GM12892 (cell line): ENCODE measurements at regions not wholly inside any gene's neighbourhood (a gene's known extent, or its start where the extent isn't known, plus 50 kb on each side); places are given as distances from the start of the nearest gene placed in this dataset.

ENCODE experiments used
- DNase-seq: peaks from one replicate; pipeline ENCODE4 v3.0.0; 2011; ENCODE audit not compliant: insufficient read length
- FAIRE-seq: peaks from 2 replicates; lab custom pipeline; 2011; peaks lifted over from hg19 to GRCh38; lab: Jason Lieb, UNC
- POLR2A ChIP-seq: IDR thresholded peaks from 2 replicates; pipeline ENCODE4 v1.6.1; 2011; ENCODE audit warnings: low read depth, low read length, control low read depth
- POLR2AphosphoS5 ChIP-seq: IDR thresholded peaks from 2 replicates; pipeline ENCODE4 v1.6.1; 2011; ENCODE audit warnings: low read depth, low read length, control low read depth
- TAF1 ChIP-seq: IDR thresholded peaks from 2 replicates; pipeline ENCODE4 v1.6.1; 2011; ENCODE audit warnings: low read depth, mild to moderate bottlenecking, control low read depth, low read length, borderline replicate concordance

- no peak for DNase-seq
- no peak for FAIRE-seq
- TF ChIP-seq POLR2AphosphoS5 (no peak), TAF1 (no peak), POLR2A (no peak)
Observed at GRCh38 chr10:57996536-57996935, 271.2 kb downstream of the IPMK start.

DNA sequence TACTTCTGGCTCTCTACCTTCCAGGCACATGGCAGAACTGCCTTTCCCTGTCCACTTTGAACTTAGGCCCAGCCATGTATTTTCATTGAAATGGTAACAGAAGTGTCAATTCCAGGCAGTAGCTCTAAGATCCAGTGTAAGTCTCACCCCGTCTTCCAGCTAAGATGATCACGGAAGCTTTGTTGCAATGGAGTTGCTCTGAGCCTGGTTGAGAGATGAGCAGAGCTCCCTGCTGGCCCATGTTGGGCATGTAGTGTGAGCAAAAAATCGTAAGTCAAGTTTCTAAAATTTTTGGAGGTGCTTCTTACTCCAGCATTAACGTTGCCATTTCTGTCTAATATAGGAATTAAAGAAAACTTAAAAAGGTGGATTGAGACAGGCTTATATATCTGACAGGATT lies 274.4 kb downstream of the IPMK start:
- TF ChIP-seq POLR2A (no peak), TAF1 (no peak), POLR2AphosphoS5 (no peak)
- FAIRE-seq, result no peak
- DNase-seq, result no peak

DNA sequence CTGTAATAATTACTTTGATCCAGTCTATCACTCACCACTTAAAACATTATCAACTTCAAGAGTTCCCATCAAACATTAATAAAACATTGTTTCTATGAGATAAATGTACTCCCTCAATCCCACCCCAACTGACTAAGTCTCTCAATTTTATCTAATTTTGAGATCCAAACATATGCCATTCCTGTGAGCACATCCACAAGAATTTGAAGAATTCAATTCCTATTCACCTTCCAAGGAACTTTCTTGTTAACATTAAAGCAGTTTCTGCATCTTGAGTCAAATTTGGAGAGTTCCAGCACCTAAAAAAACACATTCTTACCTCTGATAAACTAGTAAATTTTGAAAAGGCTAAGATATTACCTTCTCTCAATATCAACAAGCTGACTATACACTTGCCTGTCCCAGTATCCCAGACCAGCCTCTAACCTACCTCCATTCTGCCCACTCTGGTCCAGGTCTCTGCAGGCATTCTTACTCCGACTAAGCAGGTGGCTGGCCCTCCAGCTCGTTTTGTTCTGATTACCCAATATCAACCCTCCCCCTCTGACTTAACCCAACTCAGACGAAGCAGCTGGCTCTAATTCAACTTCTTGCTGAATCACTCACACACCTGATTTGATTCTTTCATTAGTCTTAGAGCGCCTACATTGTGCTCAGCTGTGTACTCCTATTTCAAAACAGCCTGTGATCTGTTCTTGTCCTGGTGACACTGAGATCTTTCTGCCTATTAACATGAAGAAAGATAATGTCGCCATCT lies 275.2 kb downstream of the IPMK start:
- DNase-seq, result no peak
- no peak for FAIRE-seq
- TF ChIP-seq TAF1 (no peak), POLR2A (no peak), POLR2AphosphoS5 (no peak)

DNA sequence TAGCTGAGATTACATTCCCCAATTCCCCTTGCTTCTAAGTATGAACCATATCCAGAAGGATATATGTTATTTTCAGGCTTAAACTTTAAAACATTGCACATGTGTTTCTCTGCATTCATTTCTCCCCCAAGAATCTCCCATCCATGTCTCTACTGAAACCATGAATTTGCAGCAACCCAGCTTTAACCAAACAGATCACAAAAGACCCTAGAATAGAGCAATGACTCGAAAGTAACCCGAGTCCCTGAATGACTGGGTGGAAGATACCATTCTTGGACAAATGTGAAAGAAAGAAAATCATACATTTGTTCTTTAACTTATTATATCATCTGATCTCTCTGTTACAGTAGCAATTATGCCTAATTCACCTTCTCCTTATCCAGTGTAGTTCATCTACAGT lies 278.7 kb downstream of the IPMK start:
- TF ChIP-seq TAF1, result no peak
- no peak for DNase-seq
- no peak for FAIRE-seq

DNA sequence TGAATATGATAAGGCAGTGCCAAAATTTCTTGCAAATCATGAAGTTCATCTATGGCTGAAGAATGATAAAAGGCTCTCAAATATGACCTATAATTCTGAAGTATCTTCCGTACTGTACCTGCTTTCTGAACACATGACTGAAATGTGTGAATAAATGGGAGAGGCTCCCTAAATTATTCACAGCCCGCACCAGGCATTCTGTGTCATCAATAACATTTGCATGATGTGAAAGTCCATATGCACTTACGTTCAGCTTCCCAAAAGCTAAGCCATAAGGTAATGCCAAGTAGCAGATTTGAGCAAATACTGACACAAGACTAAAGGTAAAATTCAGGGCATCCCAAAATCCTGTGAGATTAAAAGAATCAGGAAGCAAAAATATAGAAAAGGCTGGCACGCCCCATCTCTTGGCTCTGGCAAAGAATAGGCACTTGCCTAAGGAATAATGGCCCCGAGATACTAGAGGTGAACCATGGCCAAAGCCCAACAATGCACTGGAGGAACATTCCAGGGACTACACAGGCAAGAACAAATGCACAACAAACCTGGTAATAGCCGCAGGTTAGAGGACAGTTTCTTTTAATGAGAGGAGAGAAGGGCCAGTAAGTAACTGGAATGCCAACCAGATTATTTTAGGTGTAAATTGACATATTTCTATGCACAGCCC lies 280.5 kb downstream of the IPMK start:
- no peak for FAIRE-seq

DNA sequence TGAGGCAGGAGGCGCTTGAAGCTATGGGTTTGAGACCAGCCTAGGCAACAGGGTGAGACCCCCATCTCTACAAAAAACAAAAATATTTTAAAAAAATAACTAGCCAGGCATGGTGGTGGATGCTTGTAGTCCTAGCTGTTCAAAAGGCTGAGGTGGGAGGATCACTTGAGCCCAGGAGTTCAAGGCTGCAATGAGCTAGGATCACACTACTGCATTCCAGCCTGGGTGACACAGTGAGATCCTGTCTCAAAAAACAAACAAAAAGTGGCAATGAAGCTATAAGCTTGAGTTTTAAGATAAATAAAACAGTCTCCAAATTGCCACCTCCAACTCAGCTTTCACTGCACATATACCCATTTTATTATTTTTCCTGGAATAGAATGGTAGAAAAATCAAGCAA lies 281.3 kb downstream of the IPMK start:
- TF ChIP-seq POLR2A, result no peak
- TF ChIP-seq POLR2AphosphoS5, result no peak
- no peak for TF ChIP-seq TAF1
- no peak for DNase-seq
- FAIRE-seq, result no peak

More for the DNA sequence above, 280.5 kb downstream of the IPMK start:
- DNase-seq, result no peak
- no peak for TF ChIP-seq POLR2AphosphoS5
- TF ChIP-seq POLR2A, result no peak
- TF ChIP-seq TAF1, result no peak

- DNase-seq (no peak), FAIRE-seq (no peak)
- TF ChIP-seq TAF1 (no peak), POLR2A (no peak)
Observed at GRCh38 chr10:57983281-57983791, 284.4 kb downstream of the IPMK start.

DNA sequence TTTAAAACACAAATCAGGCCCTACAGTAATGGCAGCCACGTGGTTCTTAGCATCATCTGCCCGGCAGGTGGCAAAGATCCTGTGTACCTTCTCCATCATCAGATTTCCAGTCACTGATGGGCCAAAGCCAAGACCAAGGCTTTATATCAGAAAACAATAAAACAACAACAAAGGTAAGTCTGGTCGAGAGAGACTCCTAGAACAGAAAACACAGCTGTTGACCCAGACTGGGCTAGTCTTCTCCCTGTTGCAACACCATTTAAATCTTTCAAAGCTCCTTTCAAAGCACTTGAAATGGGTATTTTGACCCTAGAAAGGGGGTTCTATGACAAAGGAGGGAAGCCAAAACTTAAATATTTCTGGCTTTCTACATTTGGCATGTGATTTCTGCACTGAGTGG lies 285.6 kb downstream of the IPMK start:
- FAIRE-seq, result no peak
- TF ChIP-seq POLR2A, result no peak
- TF ChIP-seq TAF1, result no peak
- TF ChIP-seq POLR2AphosphoS5, result no peak
- no peak for DNase-seq

DNA sequence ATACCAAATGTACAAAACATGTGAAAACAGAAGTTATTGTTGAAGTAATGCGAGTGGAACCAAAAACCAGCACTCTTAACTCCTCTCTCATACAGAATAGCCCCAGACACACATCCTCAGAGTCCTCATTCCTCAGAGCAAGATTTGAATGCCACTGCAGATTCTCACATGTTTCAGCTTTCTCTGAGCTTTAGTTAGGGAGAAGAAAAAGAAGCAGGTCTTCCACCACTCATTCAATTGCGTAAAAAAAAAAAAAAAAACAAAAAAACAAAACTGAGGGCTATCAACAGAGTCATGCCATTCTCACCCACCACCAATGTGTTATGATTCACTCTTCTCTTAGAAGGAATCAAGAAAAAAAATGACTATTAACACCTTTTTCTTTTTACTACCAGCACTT lies 287.7 kb downstream of the IPMK start:
- no peak for FAIRE-seq
- TF ChIP-seq TAF1 (no peak), POLR2A (no peak), POLR2AphosphoS5 (no peak)
- no peak for DNase-seq

GRCh38 chr10:57979491-57979890 lies 288.2 kb downstream of the IPMK start:
- no peak for FAIRE-seq
- DNase-seq, result no peak
- TF ChIP-seq POLR2A (no peak), TAF1 (no peak), POLR2AphosphoS5 (no peak)

- FAIRE-seq, result no peak
Observed at GRCh38 chr10:57977262-57977661, 290.4 kb downstream of the IPMK start.

DNA sequence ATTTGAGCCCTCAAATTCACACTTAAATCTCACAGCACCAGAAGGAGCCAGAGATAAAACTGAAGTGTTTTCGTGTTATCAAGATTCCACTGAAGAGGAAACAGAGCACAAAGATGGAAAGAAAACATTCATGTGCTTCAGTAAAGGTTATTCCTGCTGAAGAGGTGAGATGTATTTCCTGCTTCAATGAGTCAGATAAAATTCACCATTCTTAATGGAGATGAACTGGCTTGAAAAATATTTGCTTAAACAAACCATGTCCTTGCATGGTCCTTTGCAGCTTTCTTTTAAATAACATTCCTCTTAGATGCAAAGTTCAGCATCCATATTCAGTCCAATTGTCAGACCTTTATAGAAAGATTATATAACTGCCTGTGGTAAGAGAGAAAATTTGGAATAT lies 294.2 kb downstream of the IPMK start:
- no peak for DNase-seq
- no peak for FAIRE-seq
- TF ChIP-seq POLR2A, result no peak

More at GRCh38 chr10:57977262-57977661, 290.4 kb downstream of the IPMK start:
- no peak for TF ChIP-seq POLR2AphosphoS5
- no peak for TF ChIP-seq POLR2A
- TF ChIP-seq TAF1, result no peak
- DNase-seq, result no peak

DNA sequence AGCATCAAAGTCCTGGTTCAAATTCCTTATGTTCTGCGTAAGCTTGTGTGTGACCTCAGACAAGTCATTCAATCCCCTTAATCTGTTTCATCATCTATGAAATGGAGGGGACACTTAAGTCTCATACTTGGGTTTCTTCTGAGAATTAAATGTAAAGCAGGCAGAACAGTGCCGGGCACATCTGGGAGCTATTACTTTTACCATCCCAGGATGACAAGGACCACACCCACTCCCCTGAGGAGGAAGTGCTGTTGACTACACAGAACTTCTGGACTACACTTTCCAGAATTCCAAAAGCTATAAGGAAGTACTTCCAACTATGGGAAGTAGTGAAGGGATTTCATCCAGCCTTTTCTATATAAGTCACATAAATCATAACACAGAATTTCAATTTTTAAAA lies 294.9 kb downstream of the IPMK start:
- TF ChIP-seq POLR2A (no peak), POLR2AphosphoS5 (no peak), TAF1 (no peak)
- FAIRE-seq (no peak), DNase-seq (no peak)
